ENCODE measurements at regions not wholly inside any gene's neighbourhood (a gene's known extent, or its start where the extent isn't known, plus 50 kb on each side); places are given as distances from the start of the nearest gene placed in this dataset.

- TF ChIP-seq YBX1 (IDR thresholded peaks at IDR 0.05): no peak
- TF ChIP-seq PBX3 (IDR thresholded peaks at IDR 0.05; ENCODE audit: insufficient replicate concordance, low read depth, low read length): no peak
- no peak for TF ChIP-seq CTCF (IDR thresholded peaks at IDR 0.05 in 2 of 3, conservative IDR thresholded peaks at IDR 0.05 in 1 of 3; ENCODE audit: control insufficient read depth in 2 of 3, extremely low read depth in 1 of 3, insufficient read depth in 1 of 3, low read depth in 3 of 3, low read length in 3 of 3)
- no peak for TF ChIP-seq ATF2 (IDR thresholded peaks at IDR 0.05; ENCODE audit: low read length)
- TF ChIP-seq JUNB (IDR thresholded peaks at IDR 0.05): no peak
- TF ChIP-seq NRF1 (conservative IDR thresholded peaks at IDR 0.05; ENCODE audit: low read depth, low read length): no peak
- no peak for TF ChIP-seq ZNF592 (IDR thresholded peaks at IDR 0.05)
- no peak for TF ChIP-seq TAF1 (IDR thresholded peaks at IDR 0.05; ENCODE audit: borderline replicate concordance, low read depth, low read length)
Observed at GRCh38 chr12:90151491-90152015, 442.9 kb upstream of the ATP2B1 start.

All from GM12878 (cell line).